ENCODE measurements at regions not wholly inside any gene's neighbourhood (a gene's known extent, or its start where the extent isn't known, plus 50 kb on each side); places are given as distances from the start of the nearest gene placed in this dataset.

GRCh38 chr2:64263315-64263714, 119.1 kb upstream of the PELI1 start:
- TF ChIP-seq CTCF (IDR thresholded peaks at IDR 0.05; ENCODE audit: low read depth, low read length): no peak
- no peak for TF ChIP-seq POLR2A (IDR thresholded peaks at IDR 0.05; ENCODE audit: extremely low read depth, insufficient read length)
- no peak for TF ChIP-seq MAX (IDR thresholded peaks at IDR 0.05; ENCODE audit: low read depth, low read length)
